Lower leg skin (tissue), 3 donors: ENCODE measurements at regions not wholly inside any gene's neighbourhood (a gene's known extent, or its start where the extent isn't known, plus 50 kb on each side); places are given as distances from the start of the nearest gene placed in this dataset.

Source experiments
- CTCF ChIP-seq, 3 donors: fragments of 450-650 bp; IDR thresholded peaks; one replicate each; pipeline ENCODE4 v1.5.1; 2016; ENCODE audit warnings: antibody characterized with exemption in 3 of 3, mild to moderate bottlenecking in 3 of 3, moderate library complexity in 2 of 3
- POLR2A ChIP-seq, 2 donors: fragments of 450-650 bp; IDR thresholded peaks; one replicate each; pipeline ENCODE4 v1.6.1; 2016 to 2017; ENCODE audit warnings: antibody characterized with exemption in 2 of 2, mild to moderate bottlenecking in 1 of 2, moderate library complexity in 1 of 2

GRCh38 chr1:29466258-29466657 is 229.9 kb downstream of the PTPRU start:
- no peak for TF ChIP-seq CTCF (IDR thresholded peaks at IDR 0.05)
- no peak for TF ChIP-seq POLR2A (IDR thresholded peaks at IDR 0.05)
